Liver (tissue), 7 donors: ENCODE measurements at regions not wholly inside any gene's neighbourhood (a gene's known extent, or its start where the extent isn't known, plus 50 kb on each side); places are given as distances from the start of the nearest gene placed in this dataset.

Source experiments
- DNase-seq: peaks from one replicate; pipeline ENCODE4 v3.0.0-alpha.2; 2017; ENCODE audit warnings: low spot score
- H3K27ac ChIP-seq, 2 donors: one replicate each; pipeline ENCODE4 v1.7.0; 2013; ENCODE audit warnings: inconsistent platforms in 2 of 2, low read length in 2 of 2, control low read depth in 1 of 2, low read depth in 1 of 2, mild to moderate bottlenecking in 1 of 2
- H3K27me3 ChIP-seq, 4 donors: one replicate each; pipeline versions ENCODE4 v1.6.1 to v1.7.0; 2013; ENCODE audit warnings: low read length in 3 of 4, inconsistent platforms in 1 of 4, mild to moderate bottlenecking in 1 of 4, moderate library complexity in 1 of 4; ENCODE audit not compliant: control insufficient read depth in 4 of 4, insufficient read depth in 4 of 4
- H3K36me3 ChIP-seq, 4 donors: one replicate each; pipeline versions ENCODE4 v1.6.1 to v1.7.0; 2013; ENCODE audit warnings: low read length in 3 of 4, mild to moderate bottlenecking in 3 of 4, low read depth in 1 of 4, moderate library complexity in 1 of 4; ENCODE audit not compliant: control insufficient read depth in 4 of 4, insufficient read depth in 3 of 4
- H3K4me1 ChIP-seq, 4 donors: one replicate each; pipeline versions ENCODE4 v1.6.1 to v1.7.0; 2013; ENCODE audit warnings: low read length in 3 of 4, mild to moderate bottlenecking in 3 of 4, moderate library complexity in 1 of 4; ENCODE audit not compliant: control insufficient read depth in 4 of 4, insufficient read depth in 4 of 4
- H3K4me3 ChIP-seq, 3 donors: one replicate each; pipeline versions ENCODE4 v1.6.1 to v1.7.0; 2013; ENCODE audit warnings: low read length in 3 of 3, control low read depth in 1 of 3, low read depth in 1 of 3, mild to moderate bottlenecking in 1 of 3
- H3K9ac ChIP-seq, 2 donors: one replicate each; pipeline ENCODE4 v1.7.0; 2013; ENCODE audit warnings: low read length in 2 of 2, mild to moderate bottlenecking in 2 of 2, moderate library complexity in 2 of 2, control low read depth in 1 of 2, low read depth in 1 of 2
- H3K9me3 ChIP-seq, 4 donors: one replicate each; pipeline versions ENCODE4 v1.6.1 to v1.7.0; 2013; ENCODE audit warnings: low read length in 3 of 4; ENCODE audit not compliant: control insufficient read depth in 4 of 4
- EGR1 ChIP-seq, 2 donors: IDR thresholded peaks; 2 replicates each; pipeline ENCODE4 v1.6.1; 2016 to 2018; ENCODE audit warnings: antibody characterized with exemption in 2 of 2, low read depth in 2 of 2
- FOXA2 ChIP-seq: IDR thresholded peaks from 2 replicates; pipeline ENCODE4 v1.6.1; 2016; ENCODE audit warnings: antibody characterized with exemption
- GABPA ChIP-seq, 2 donors: IDR thresholded peaks in 1 of 2; conservative IDR thresholded peaks in 1 of 2; 2 replicates each; pipeline ENCODE4 v1.6.1; 2016; ENCODE audit warnings: antibody characterized with exemption in 2 of 2, mild to moderate bottlenecking in 1 of 2, moderate library complexity in 1 of 2
- HNF4A ChIP-seq, 2 donors: conservative IDR thresholded peaks; 2 replicates each; pipeline ENCODE4 v1.6.1; 2016; ENCODE audit warnings: antibody characterized with exemption in 2 of 2, mild to moderate bottlenecking in 2 of 2
- HNF4G ChIP-seq: IDR thresholded peaks from 2 replicates; pipeline ENCODE4 v1.6.1; 2016; ENCODE audit warnings: antibody characterized with exemption
- JUND ChIP-seq, 2 donors: IDR thresholded peaks; 2 replicates each; pipeline ENCODE4 v1.6.1; 2016; ENCODE audit warnings: antibody characterized with exemption in 2 of 2
- NR2F2 ChIP-seq: IDR thresholded peaks from 2 replicates; pipeline ENCODE4 v1.6.1; 2016; ENCODE audit warnings: antibody characterized with exemption
- RXRA ChIP-seq, 2 donors: IDR thresholded peaks; 2 replicates each; pipeline ENCODE4 v1.6.1; 2017 to 2018; ENCODE audit warnings: antibody characterized with exemption in 2 of 2, mild to moderate bottlenecking in 1 of 2
- TAF1 ChIP-seq: conservative IDR thresholded peaks from 2 replicates; pipeline ENCODE4 v1.6.1; 2016; ENCODE audit warnings: antibody characterized with exemption, mild to moderate bottlenecking
- YY1 ChIP-seq: IDR thresholded peaks from 2 replicates; pipeline ENCODE4 v1.6.1; 2016; ENCODE audit warnings: antibody characterized with exemption, mild to moderate bottlenecking
- ZBTB33 ChIP-seq: IDR thresholded peaks from 2 replicates; pipeline ENCODE4 v1.6.1; 2016; ENCODE audit warnings: antibody characterized with exemption
- WGBS: extraction: QIAGEN DNeasy Blood & Tissue Kit; methylation state at CpG from one replicate; pipeline ENCODE4 v1.1.7; 2013; 5-methylcytosine and 5-hydroxymethylcytosine counted together
- TF ChIP-seq, protein P1 (sequence below): IDR thresholded peaks from 2 replicates; pipeline ENCODE4 v1.6.1; 2016; ENCODE audit warnings: antibody characterized with exemption
- TF ChIP-seq, protein P2 (sequence below): IDR thresholded peaks from 2 replicates; pipeline ENCODE4 v1.6.1; 2016; ENCODE audit warnings: antibody characterized with exemption, mild to moderate bottlenecking
- TF ChIP-seq, protein P3 (sequence below): IDR thresholded peaks from 2 replicates; pipeline ENCODE4 v1.6.1; 2016; ENCODE audit warnings: antibody characterized with exemption
- donor health status: healthy.
- donor health status: healthy.
- donor health status: healthy.
- donor health status: healthy.

GRCh38 chr11:128300785-128301184, 286.6 kb downstream of the ETS1 start (continued):
- TF ChIP-seq, protein P1, sequence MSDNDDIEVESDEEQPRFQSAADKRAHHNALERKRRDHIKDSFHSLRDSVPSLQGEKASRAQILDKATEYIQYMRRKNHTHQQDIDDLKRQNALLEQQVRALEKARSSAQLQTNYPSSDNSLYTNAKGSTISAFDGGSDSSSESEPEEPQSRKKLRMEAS = no peak
- no peak for TF ChIP-seq GABPA (IDR thresholded peaks at IDR 0.05 in 1 of 2, conservative IDR thresholded peaks at IDR 0.05 in 1 of 2)

DNA sequence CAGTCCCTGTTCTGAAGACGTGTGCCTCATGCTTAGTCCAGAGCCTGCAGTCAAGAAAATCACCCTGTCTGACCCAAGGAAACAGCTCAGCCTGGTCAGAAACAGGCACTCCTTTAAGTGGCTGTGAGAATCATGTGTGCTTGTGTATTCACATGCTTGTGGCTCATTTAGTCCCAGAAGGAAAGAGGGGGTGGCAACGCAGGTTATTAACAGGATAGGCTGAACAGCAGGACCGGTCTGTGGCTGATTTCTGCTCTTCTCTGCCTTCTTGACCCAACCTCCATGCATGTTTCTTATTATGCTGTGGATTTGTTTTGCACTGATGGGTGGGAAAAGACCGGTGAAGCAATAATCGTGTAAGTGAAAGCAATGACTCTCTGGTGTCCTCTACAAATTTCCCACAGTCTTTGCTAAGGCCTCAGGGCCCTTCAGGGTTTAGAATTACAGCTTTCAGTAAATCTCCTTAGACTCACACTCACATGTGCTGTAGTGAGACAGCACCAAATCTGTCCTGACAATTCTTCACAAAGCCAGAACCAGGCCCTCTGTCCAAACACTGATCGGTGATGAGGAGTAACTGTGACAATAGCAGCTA, 288.1 kb downstream of the ETS1 start:
- Histone ChIP-seq H3K27me3 (no peaks in the 10 kb centered on the region), H3K4me3 (no peak overlapping the region), H3K27ac (no peak overlapping the region), H3K36me3 (no peaks in the 10 kb centered on the region), H3K9ac (no peak overlapping the region), H3K4me1 (peaks cover 0 to 3% (median 0%) of the 10 kb centered on the region in 4 donors), H3K9me3 (no peaks in the 10 kb centered on the region)
- DNase-seq = no peak
- TF ChIP-seq NR2F2 (no peak), RXRA (IDR thresholded peaks at IDR 0.05) (no peak), JUND (IDR thresholded peaks at IDR 0.05) (no peak), HNF4A (conservative IDR thresholded peaks at IDR 0.05) (no peak), FOXA2 (no peak), HNF4G (no peak), TAF1 (no peak), EGR1 (IDR thresholded peaks at IDR 0.05; ENCODE audit: low read depth in 2 of 2) (no peak), YY1 (no peak)
- TF ChIP-seq, protein P2, sequence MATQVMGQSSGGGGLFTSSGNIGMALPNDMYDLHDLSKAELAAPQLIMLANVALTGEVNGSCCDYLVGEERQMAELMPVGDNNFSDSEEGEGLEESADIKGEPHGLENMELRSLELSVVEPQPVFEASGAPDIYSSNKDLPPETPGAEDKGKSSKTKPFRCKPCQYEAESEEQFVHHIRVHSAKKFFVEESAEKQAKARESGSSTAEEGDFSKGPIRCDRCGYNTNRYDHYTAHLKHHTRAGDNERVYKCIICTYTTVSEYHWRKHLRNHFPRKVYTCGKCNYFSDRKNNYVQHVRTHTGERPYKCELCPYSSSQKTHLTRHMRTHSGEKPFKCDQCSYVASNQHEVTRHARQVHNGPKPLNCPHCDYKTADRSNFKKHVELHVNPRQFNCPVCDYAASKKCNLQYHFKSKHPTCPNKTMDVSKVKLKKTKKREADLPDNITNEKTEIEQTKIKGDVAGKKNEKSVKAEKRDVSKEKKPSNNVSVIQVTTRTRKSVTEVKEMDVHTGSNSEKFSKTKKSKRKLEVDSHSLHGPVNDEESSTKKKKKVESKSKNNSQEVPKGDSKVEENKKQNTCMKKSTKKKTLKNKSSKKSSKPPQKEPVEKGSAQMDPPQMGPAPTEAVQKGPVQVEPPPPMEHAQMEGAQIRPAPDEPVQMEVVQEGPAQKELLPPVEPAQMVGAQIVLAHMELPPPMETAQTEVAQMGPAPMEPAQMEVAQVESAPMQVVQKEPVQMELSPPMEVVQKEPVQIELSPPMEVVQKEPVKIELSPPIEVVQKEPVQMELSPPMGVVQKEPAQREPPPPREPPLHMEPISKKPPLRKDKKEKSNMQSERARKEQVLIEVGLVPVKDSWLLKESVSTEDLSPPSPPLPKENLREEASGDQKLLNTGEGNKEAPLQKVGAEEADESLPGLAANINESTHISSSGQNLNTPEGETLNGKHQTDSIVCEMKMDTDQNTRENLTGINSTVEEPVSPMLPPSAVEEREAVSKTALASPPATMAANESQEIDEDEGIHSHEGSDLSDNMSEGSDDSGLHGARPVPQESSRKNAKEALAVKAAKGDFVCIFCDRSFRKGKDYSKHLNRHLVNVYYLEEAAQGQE = no peak
- TF ChIP-seq, protein P3, sequence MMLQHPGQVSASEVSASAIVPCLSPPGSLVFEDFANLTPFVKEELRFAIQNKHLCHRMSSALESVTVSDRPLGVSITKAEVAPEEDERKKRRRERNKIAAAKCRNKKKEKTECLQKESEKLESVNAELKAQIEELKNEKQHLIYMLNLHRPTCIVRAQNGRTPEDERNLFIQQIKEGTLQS = no peak
- TF ChIP-seq, protein P1 = no peak
- 76% methylated on average over 6 of the region's 6 CpGs for WGBS

- WGBS = 77% methylated on average over 2 of the region's 2 CpGs
- no peaks in the 10 kb centered on the region for H3K36me3 ChIP-seq
- H3K9ac ChIP-seq = no peak overlapping the region
- H3K4me1 ChIP-seq = peaks cover 0 to 3% (median 0%) of the 10 kb centered on the region in 4 donors
- H3K27me3 ChIP-seq = no peaks in the 10 kb centered on the region
- TF ChIP-seq, protein P1 = no peak
- TF ChIP-seq, protein P3 = no peak
- TF ChIP-seq RXRA (IDR thresholded peaks at IDR 0.05) = no peak
- no peak for TF ChIP-seq HNF4G
- TF ChIP-seq JUND (IDR thresholded peaks at IDR 0.05) = no peak
- TF ChIP-seq TAF1 = no peak
- no peak for TF ChIP-seq ZBTB33
- TF ChIP-seq EGR1 (IDR thresholded peaks at IDR 0.05; ENCODE audit: low read depth in 2 of 2) = no peak
- H3K27ac ChIP-seq = no peak overlapping the region
- H3K9me3 ChIP-seq = no peaks in the 10 kb centered on the region
- H3K4me3 ChIP-seq = no peak overlapping the region
- DNase-seq = no peak
These were observed 289.1 kb downstream of the ETS1 start for GRCh38 chr11:128298271-128298670.
